IMR-90 (cell line): ENCODE measurements at regions not wholly inside any gene's neighbourhood (a gene's known extent, or its start where the extent isn't known, plus 50 kb on each side); places are given as distances from the start of the nearest gene placed in this dataset.

Experiments used
- ATAC-seq: fragments of 200-7000 bp; cut with Tn5 transposase; 2 replicates; pipeline ENCODE4 v1.9.1; 2020; ENCODE audit warnings: low read depth, mild to moderate bottlenecking, moderate library complexity
- BruUV-seq: library from RNA; stranded (reverse); fragments of 400-500 nt; replicated peaks from 2 replicates; lab custom pipeline; 2021; lab: Mats Ljungman, UMichigan
- CTCF ChIA-PET: fragments of 300-600 bp; formaldehyde crosslinking; extraction: SDS; loops from one replicate; lab custom pipeline; 2021; ENCODE audit warnings: antibody characterized with exemption; lab: Yijun Ruan, JAX
- POLR2A ChIA-PET: fragments of 300-600 bp; sonication (Branson Sonifier 250); formaldehyde crosslinking; loops from one replicate; lab custom pipeline; 2022; ENCODE audit warnings: antibody characterized with exemption; ENCODE audit not compliant: unreplicated experiment; lab: Charles Lee
- DNase-seq: peaks from one replicate; pipeline ENCODE4 v3.0.0; 2013
- H2AFZ ChIP-seq: replicated peaks from 2 replicates; pipeline ENCODE3; 2013; ENCODE audit warnings: low read length, mild to moderate bottlenecking; ENCODE audit not compliant: poor library complexity
- H2AK5ac ChIP-seq: 2 replicates; pipeline ENCODE4 v1.6.1; 2013; ENCODE audit warnings: low read depth, low read length, inconsistent platforms
- H2AK9ac ChIP-seq: replicated peaks from 2 replicates; pipeline ENCODE3; 2013; ENCODE audit warnings: mild to moderate bottlenecking, low read depth, low read length, moderate library complexity; ENCODE audit not compliant: poor library complexity
- H2BK120ac ChIP-seq: 2 replicates; pipeline ENCODE4 v1.6.1; 2013; ENCODE audit warnings: low read depth, low read length, inconsistent platforms
- H2BK15ac ChIP-seq: 3 replicates; pipeline ENCODE4 v1.6.1; 2013; ENCODE audit warnings: low read depth, low read length, inconsistent platforms
- H2BK20ac ChIP-seq: 2 replicates; pipeline ENCODE4 v1.6.1; 2013; ENCODE audit warnings: low read depth, mild to moderate bottlenecking, inconsistent platforms, low read length, moderate library complexity
- H2BK5ac ChIP-seq: 2 replicates; pipeline ENCODE4 v1.6.1; 2013; ENCODE audit warnings: mild to moderate bottlenecking, low read depth, low read length, inconsistent platforms; ENCODE audit not compliant: poor library complexity, severe bottlenecking
- H3K14ac ChIP-seq: replicated peaks from 2 replicates; pipeline ENCODE4 v1.6.1; 2013; ENCODE audit warnings: low read depth, low read length, inconsistent platforms
- H3K18ac ChIP-seq: 2 replicates; pipeline ENCODE4 v1.6.1; 2013; ENCODE audit warnings: low read depth, low read length, control low read depth
- H3K23ac ChIP-seq: 2 replicates; pipeline ENCODE4 v1.6.1; 2013; ENCODE audit warnings: low read depth, low read length, inconsistent platforms
- H3K27ac ChIP-seq: 2 replicates; pipeline ENCODE4 v1.5.1; 2013; ENCODE audit warnings: mild to moderate bottlenecking, control low read depth, low read length; ENCODE audit not compliant: insufficient read depth
- H3K27me3 ChIP-seq: 2 replicates; pipeline ENCODE4 v1.6.1; 2013; ENCODE audit warnings: low read length; ENCODE audit not compliant: control insufficient read depth, insufficient read depth
- H3K36me3 ChIP-seq: 2 replicates; pipeline ENCODE4 v1.6.1; 2013; ENCODE audit warnings: low read length, mixed read lengths; ENCODE audit not compliant: control insufficient read depth, insufficient read depth
- H3K4ac ChIP-seq: 2 replicates; pipeline ENCODE4 v1.6.1; 2013; ENCODE audit warnings: low read depth, low read length, inconsistent platforms
- H3K4me1 ChIP-seq: 2 replicates; pipeline ENCODE4 v1.6.1; 2013; ENCODE audit warnings: low read length, mixed read lengths; ENCODE audit not compliant: control insufficient read depth, insufficient read depth
- H3K4me2 ChIP-seq: 2 replicates; pipeline ENCODE4 v1.6.1; 2013; ENCODE audit warnings: low read depth, mild to moderate bottlenecking, control low read depth, low read length, moderate library complexity
- H3K4me3 ChIP-seq: 2 replicates; pipeline ENCODE4 v1.5.1; 2013; ENCODE audit warnings: low read depth, mild to moderate bottlenecking, control low read depth, low read length, moderate library complexity; ENCODE audit not compliant: insufficient read depth
- H3K56ac ChIP-seq: 2 replicates; pipeline ENCODE4 v1.6.1; 2013; ENCODE audit warnings: low read length, inconsistent platforms; ENCODE audit not compliant: insufficient read depth; ENCODE audit errors: extremely low read depth
- H3K79me1 ChIP-seq, 2 experiments: 2 replicates each; pipeline ENCODE4 v1.6.1; 2013; ENCODE audit warnings: low read length in 2 of 2, inconsistent platforms in 1 of 2, low read depth in 1 of 2
- H3K9ac ChIP-seq: 2 replicates; pipeline ENCODE4 v1.6.1; 2013; ENCODE audit warnings: low read depth, low read length, control low read depth
- H3K9me1 ChIP-seq: 2 replicates; pipeline ENCODE4 v1.6.1; 2013; ENCODE audit warnings: low read length, inconsistent platforms; ENCODE audit not compliant: insufficient read depth
- H3K9me3 ChIP-seq: 2 replicates; pipeline ENCODE4 v1.6.1; 2013; ENCODE audit warnings: low read length; ENCODE audit not compliant: control insufficient read depth, insufficient read depth
- H4K20me1 ChIP-seq: 2 replicates; pipeline ENCODE4 v1.6.1; 2013; ENCODE audit warnings: low read length, inconsistent platforms; ENCODE audit not compliant: insufficient read depth
- H4K5ac ChIP-seq: 2 replicates; pipeline ENCODE4 v1.6.1; 2013; ENCODE audit warnings: mild to moderate bottlenecking, low read depth, low read length, control low read depth
- H4K8ac ChIP-seq, 2 experiments: 2 replicates each; pipeline ENCODE4 v1.6.1; 2013; ENCODE audit warnings: low read depth in 2 of 2, low read length in 2 of 2, control low read depth in 1 of 2, inconsistent platforms in 1 of 2
- H4K91ac ChIP-seq: 2 replicates; pipeline ENCODE4 v1.6.1; 2013; ENCODE audit warnings: low read depth, low read length, inconsistent platforms; ENCODE audit not compliant: insufficient read depth
- BHLHE40 ChIP-seq: fragments of 150-350 bp; IDR thresholded peaks from 2 replicates; pipeline ENCODE4 v1.6.1; 2016; ENCODE audit warnings: mild to moderate bottlenecking, low read depth, low read length
- CEBPB ChIP-seq: IDR thresholded peaks from 2 replicates; pipeline ENCODE4 v1.6.1; 2012; ENCODE audit warnings: low read depth, low read length, improper control_type of control experiment
- CHD1 ChIP-seq: IDR thresholded peaks from 2 replicates; pipeline ENCODE4 v1.6.1; 2012; ENCODE audit warnings: low read depth, low read length, improper control_type of control experiment
- CTCF ChIP-seq: conservative IDR thresholded peaks from 2 replicates; pipeline ENCODE4 v1.5.1; 2012; ENCODE audit warnings: mild to moderate bottlenecking, low read depth, low read length, improper control_type of control experiment
- FOS ChIP-seq: fragments of 150-350 bp; IDR thresholded peaks from 2 replicates; pipeline ENCODE4 v1.6.1; 2016; ENCODE audit warnings: low read depth, low read length
- MAFK ChIP-seq: IDR thresholded peaks from 2 replicates; pipeline ENCODE4 v1.6.1; 2012; ENCODE audit warnings: low read depth, low read length, improper control_type of control experiment
- MAZ ChIP-seq: IDR thresholded peaks from 2 replicates; pipeline ENCODE4 v1.6.1; 2012; ENCODE audit warnings: low read depth, mild to moderate bottlenecking, low read length, improper control_type of control experiment, moderate library complexity, borderline replicate concordance
- MXI1 ChIP-seq: IDR thresholded peaks from 2 replicates; pipeline ENCODE4 v1.6.1; 2012; ENCODE audit warnings: low read depth, mild to moderate bottlenecking, low read length, moderate library complexity, borderline replicate concordance
- NFE2L2 ChIP-seq: fragments of 150-350 bp; IDR thresholded peaks from 2 replicates; pipeline ENCODE4 v1.6.1; 2016; ENCODE audit warnings: low read depth, mild to moderate bottlenecking, low read length
- POLR2A ChIP-seq: IDR thresholded peaks from 2 replicates; pipeline ENCODE4 v1.6.1; 2012; ENCODE audit warnings: mild to moderate bottlenecking, low read depth, low read length
- RAD21 ChIP-seq: IDR thresholded peaks from 2 replicates; pipeline ENCODE4 v1.6.1; 2012; ENCODE audit warnings: low read length, improper control_type of control experiment
- RCOR1 ChIP-seq: IDR thresholded peaks from 2 replicates; pipeline ENCODE4 v1.6.1; 2012; ENCODE audit warnings: mild to moderate bottlenecking, low read length, improper control_type of control experiment; ENCODE audit not compliant: insufficient replicate concordance
- RFX5 ChIP-seq: IDR thresholded peaks from 2 replicates; pipeline ENCODE4 v1.8.0; 2012; ENCODE audit warnings: low read depth, mild to moderate bottlenecking, low read length, moderate library complexity
- SMC3 ChIP-seq: fragments of 150-350 bp; IDR thresholded peaks from 2 replicates; pipeline ENCODE4 v1.6.1; 2016; ENCODE audit warnings: low read depth, mild to moderate bottlenecking, antibody characterized with exemption, low read length, moderate library complexity
- USF2 ChIP-seq: fragments of 150-350 bp; IDR thresholded peaks from 2 replicates; pipeline ENCODE4 v1.6.1; 2017; ENCODE audit warnings: mild to moderate bottlenecking, antibody characterized with exemption, low read length, low read depth
- WGBS, 2 experiments: methylation state at CpG; one replicate each; pipeline versions ENCODE4 v1.1.5 to v1.1.7; 2013; ENCODE audit warnings: missing lambda C conversion rate in 2 of 2; ENCODE audit not compliant: insufficient read length in 1 of 2; ENCODE audit errors: extremely low coverage in 2 of 2; 5-methylcytosine and 5-hydroxymethylcytosine counted together
- dilution Hi-C: fragments of 300-500 bp; cut with HindIII; formaldehyde crosslinking; loops from one replicate; pipeline ENCODE4 v1.14.3; 2018; ENCODE audit warnings: low sequenced_read_pairs; ENCODE audit not compliant: unreplicated experiment
- in situ Hi-C: fragments of 300-500 bp; cut with MboI; formaldehyde crosslinking; loops from 3 replicates; pipeline ENCODE4 v1.14.3; 2019; ENCODE audit warnings: low sequenced_read_pairs, inconsistent platforms, mixed read lengths
- intact Hi-C: fragments of 100-400 bp; cut with micrococcal nuclease; formaldehyde crosslinking; loops from 2 replicates; pipeline ENCODE4 v1.10.0; 2022
- TF ChIP-seq, protein P1 (sequence below): fragments of 150-350 bp; IDR thresholded peaks from 2 replicates; pipeline ENCODE4 v1.6.1; 2016; ENCODE audit warnings: low read depth, mild to moderate bottlenecking, low read length, moderate library complexity, borderline replicate concordance

GRCh38 chr6:67560068-67560467 lies 1075.0 kb upstream of the ADGRB3 start:
- DNase-seq: no peak
- CTCF ChIA-PET: no interaction called here
- Histone ChIP-seq H2AFZ (no peak overlapping the region), H2BK15ac (no peak overlapping the region), H3K9me3 (peaks cover 9% of the 10 kb centered on the region; the same call in 1 of the 2 replicates), H2AK9ac (no peak overlapping the region), H3K9ac (no peak overlapping the region), H3K4me2 (no peak overlapping the region), H3K9me1 (no peaks in the 10 kb centered on the region), H2BK5ac (no peak overlapping the region), H3K79me1 (no peaks in the 10 kb centered on the region), H2BK120ac (no peak overlapping the region), H4K20me1 (no peaks in the 10 kb centered on the region), H3K27me3 (no peaks in the 10 kb centered on the region), H3K4me1 (no peaks in the 10 kb centered on the region), H3K27ac (no peak overlapping the region), H3K14ac (no peak overlapping the region), H3K4me3 (no peak overlapping the region), H3K23ac (no peak overlapping the region), H3K18ac (no peak overlapping the region), H3K56ac (no peak overlapping the region), H4K91ac (no peak overlapping the region), H2BK20ac (no peak overlapping the region), H3K36me3 (no peaks in the 10 kb centered on the region), H3K4ac (no peak overlapping the region), H4K8ac (no peak overlapping the region), H2AK5ac (no peak overlapping the region), H4K5ac (no peak overlapping the region)
- ATAC-seq: no peak
- POLR2A ChIA-PET: no interaction called here
- BruUV-seq: no TSS peak
- in situ Hi-C loops: no loop called here
- dilution Hi-C loops: no loop called here
- TF ChIP-seq MAZ: no peak
- TF ChIP-seq CTCF: no peak
- TF ChIP-seq BHLHE40: no peak
- TF ChIP-seq MXI1: no peak
- no peak for TF ChIP-seq MAFK
- no peak for TF ChIP-seq POLR2A
- TF ChIP-seq, protein P1, sequence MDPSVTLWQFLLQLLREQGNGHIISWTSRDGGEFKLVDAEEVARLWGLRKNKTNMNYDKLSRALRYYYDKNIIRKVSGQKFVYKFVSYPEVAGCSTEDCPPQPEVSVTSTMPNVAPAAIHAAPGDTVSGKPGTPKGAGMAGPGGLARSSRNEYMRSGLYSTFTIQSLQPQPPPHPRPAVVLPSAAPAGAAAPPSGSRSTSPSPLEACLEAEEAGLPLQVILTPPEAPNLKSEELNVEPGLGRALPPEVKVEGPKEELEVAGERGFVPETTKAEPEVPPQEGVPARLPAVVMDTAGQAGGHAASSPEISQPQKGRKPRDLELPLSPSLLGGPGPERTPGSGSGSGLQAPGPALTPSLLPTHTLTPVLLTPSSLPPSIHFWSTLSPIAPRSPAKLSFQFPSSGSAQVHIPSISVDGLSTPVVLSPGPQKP: no peak
- no peak for TF ChIP-seq CHD1
- no peak for TF ChIP-seq SMC3
- TF ChIP-seq NFE2L2: no peak
- no peak for TF ChIP-seq RCOR1
- no peak for TF ChIP-seq FOS
- TF ChIP-seq CEBPB: no peak
- no peak for TF ChIP-seq RFX5
- no peak for TF ChIP-seq USF2
- no peak for TF ChIP-seq RAD21
- intact Hi-C loops: no loop called here
- no CpG with 5 or more reads among the region's 2 CpGs for WGBS, 2 experiments
